Left ventricle myocardium inferior (tissue), 1 donor: ENCODE measurements at regions not wholly inside any gene's neighbourhood (a gene's known extent, or its start where the extent isn't known, plus 50 kb on each side); places are given as distances from the start of the nearest gene placed in this dataset.

Experiments used
- DNase-seq: peaks from one replicate; pipeline ENCODE4 v3.0.0-alpha.2; 2020
- H3K27ac ChIP-seq: fragments of 200-600 bp; replicated peaks from 2 replicates; pipeline ENCODE4 v1.8.0; 2021
- H3K27me3 ChIP-seq: fragments of 200-600 bp; 2 replicates; pipeline ENCODE4 v1.8.0; 2021; ENCODE audit warnings: low read depth
- H3K36me3 ChIP-seq: fragments of 200-600 bp; 2 replicates; pipeline ENCODE4 v1.8.0; 2021
- H3K4me1 ChIP-seq: fragments of 200-600 bp; 2 replicates; pipeline ENCODE4 v1.8.0; 2021
- H3K4me3 ChIP-seq: fragments of 200-600 bp; 2 replicates; pipeline ENCODE4 v1.8.0; 2021; ENCODE audit warnings: mild to moderate bottlenecking, moderate library complexity
- H3K9me3 ChIP-seq: fragments of 200-600 bp; replicated peaks from 2 replicates; pipeline ENCODE4 v1.8.0; 2021
- intact Hi-C: fragments of 100-400 bp; cut with micrococcal nuclease; formaldehyde crosslinking; loops from one replicate; pipeline ENCODE4 v1.11.0; 2022
- TF ChIP-seq, protein P1 (sequence below): fragments of 200-600 bp; IDR thresholded peaks from 2 replicates; pipeline ENCODE4 v1.8.0; 2021; ENCODE audit warnings: antibody characterized with exemption, mild to moderate bottlenecking, borderline replicate concordance
- donor health status: DM: no; HTN: yes; CAD: no; lungs with severe emphysema.

DNA sequence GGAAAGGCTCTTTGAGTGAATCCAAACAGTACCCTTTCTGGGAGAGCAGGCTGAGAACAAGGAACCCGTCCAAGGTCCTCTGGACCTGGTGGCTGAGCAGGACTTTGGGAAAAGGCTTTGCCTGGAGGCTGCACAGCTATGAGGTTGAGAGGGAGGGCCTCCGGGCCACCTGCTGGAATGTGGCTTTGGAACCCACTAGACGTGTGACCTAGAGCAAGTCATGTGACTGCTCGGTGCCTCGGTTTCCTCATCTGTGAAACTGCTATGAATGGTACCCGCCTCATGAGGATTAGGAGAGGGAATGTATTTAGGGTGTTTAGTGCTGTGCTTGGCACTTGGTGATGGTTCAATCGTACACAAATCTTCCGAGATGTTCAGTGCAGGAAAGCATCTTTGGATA is 50.4 kb downstream of the HAPSTR1 start:
- no peak overlapping the region for H3K4me3 ChIP-seq
- TF ChIP-seq, protein P1, sequence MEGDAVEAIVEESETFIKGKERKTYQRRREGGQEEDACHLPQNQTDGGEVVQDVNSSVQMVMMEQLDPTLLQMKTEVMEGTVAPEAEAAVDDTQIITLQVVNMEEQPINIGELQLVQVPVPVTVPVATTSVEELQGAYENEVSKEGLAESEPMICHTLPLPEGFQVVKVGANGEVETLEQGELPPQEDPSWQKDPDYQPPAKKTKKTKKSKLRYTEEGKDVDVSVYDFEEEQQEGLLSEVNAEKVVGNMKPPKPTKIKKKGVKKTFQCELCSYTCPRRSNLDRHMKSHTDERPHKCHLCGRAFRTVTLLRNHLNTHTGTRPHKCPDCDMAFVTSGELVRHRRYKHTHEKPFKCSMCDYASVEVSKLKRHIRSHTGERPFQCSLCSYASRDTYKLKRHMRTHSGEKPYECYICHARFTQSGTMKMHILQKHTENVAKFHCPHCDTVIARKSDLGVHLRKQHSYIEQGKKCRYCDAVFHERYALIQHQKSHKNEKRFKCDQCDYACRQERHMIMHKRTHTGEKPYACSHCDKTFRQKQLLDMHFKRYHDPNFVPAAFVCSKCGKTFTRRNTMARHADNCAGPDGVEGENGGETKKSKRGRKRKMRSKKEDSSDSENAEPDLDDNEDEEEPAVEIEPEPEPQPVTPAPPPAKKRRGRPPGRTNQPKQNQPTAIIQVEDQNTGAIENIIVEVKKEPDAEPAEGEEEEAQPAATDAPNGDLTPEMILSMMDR: no peak
- no peak for DNase-seq
- peaks cover 11% of the 10 kb centered on the region for H3K4me1 ChIP-seq
- H3K9me3 ChIP-seq: no peaks in the 10 kb centered on the region
- H3K36me3 ChIP-seq: no peaks in the 10 kb centered on the region
- intact Hi-C loops: no loop called here
- H3K27me3 ChIP-seq: no peaks in the 10 kb centered on the region
- no peak overlapping the region for H3K27ac ChIP-seq

DNA sequence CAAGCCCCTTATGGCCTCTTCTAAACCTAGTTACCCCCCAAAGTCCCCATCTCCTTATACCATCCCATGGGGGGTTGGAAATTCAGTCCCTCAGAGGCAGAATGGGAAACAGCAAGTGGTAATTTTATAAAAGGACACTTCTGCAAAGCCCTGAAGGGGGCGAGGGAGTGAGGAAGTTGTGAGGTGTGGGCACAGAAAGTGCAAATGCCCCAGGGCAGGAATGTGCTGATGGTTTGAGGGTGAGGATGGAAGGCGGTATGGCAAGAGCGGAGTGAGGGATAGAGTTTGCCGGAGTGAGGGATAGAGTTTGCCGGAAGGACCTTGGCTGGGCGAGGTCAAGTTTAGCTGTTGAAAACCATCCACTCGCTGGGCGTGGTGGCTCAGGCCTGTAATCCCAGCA is 52.7 kb downstream of the HAPSTR1 start:
- H3K4me1 ChIP-seq: peaks cover 6% of the 10 kb centered on the region
- H3K27me3 ChIP-seq: no peaks in the 10 kb centered on the region
- H3K9me3 ChIP-seq: no peaks in the 10 kb centered on the region
- no peak for DNase-seq
- TF ChIP-seq, protein P1: no peak
- no peaks in the 10 kb centered on the region for H3K36me3 ChIP-seq
- no peak overlapping the region for H3K27ac ChIP-seq
- H3K4me3 ChIP-seq: no peak overlapping the region
- intact Hi-C loops: no loop called here

DNA sequence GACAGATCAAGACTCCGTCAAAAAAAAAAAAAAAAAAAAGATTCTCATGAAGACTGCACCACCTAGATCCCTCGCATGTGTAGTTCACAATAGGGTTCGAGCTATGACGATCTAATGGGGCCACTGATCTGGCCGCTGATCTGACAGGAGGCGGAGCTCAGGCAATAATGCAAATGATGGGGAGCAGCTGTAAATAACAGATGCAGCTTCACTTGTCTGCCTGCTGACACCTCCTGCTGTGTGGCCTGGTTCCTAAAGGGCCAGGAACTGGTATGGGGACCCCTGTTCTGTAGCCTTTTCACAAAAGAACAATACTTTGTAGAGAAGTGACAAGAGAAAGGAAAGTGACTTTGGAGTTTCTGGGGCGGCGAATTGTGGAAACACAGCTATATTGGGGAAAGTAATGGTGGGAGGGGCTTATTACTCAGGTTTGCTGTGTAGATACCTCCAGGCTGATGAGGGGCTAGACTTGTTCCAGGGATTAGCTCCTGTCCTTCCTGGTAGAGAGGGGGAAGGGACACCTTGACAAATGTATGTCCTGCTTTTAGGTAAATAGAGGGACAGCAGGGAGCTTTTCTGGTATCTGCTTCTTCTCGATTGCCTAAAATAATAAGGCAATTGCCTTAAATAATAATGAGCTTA is 57.1 kb downstream of the HAPSTR1 start:
- no peak for DNase-seq
- Histone ChIP-seq H3K27ac (no peak overlapping the region), H3K9me3 (no peaks in the 10 kb centered on the region), H3K36me3 (no peaks in the 10 kb centered on the region), H3K27me3 (no peaks in the 10 kb centered on the region), H3K4me1 (no peaks in the 10 kb centered on the region), H3K4me3 (no peak overlapping the region)
- TF ChIP-seq, protein P1: no peak
- intact Hi-C loops: no loop called here

DNA sequence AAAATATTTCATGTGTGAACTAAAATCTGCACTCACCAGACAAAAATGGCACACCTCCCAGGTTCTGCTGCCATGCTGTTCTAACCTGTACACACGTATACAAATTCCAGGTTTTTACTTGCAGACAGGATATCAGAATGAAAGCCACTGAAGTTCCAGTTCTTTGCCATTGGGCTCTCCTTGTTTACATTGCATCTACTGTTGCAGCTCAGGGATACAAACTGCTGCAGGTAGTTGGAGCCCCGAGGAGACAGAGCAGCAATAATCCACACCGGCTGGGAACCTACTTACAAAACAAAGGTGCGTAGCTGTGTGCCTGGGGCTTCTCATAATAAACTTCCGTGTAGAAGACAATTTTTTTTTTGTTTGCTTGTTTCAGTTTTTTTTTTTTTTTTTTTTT is 59.6 kb downstream of the HAPSTR1 start:
- Histone ChIP-seq H3K36me3 (no peaks in the 10 kb centered on the region), H3K9me3 (no peaks in the 10 kb centered on the region), H3K4me3 (no peak overlapping the region), H3K27me3 (peaks cover 22% of the 10 kb centered on the region), H3K4me1 (no peaks in the 10 kb centered on the region), H3K27ac (no peak overlapping the region)
- intact Hi-C loops: no loop called here
- no peak for DNase-seq
- TF ChIP-seq, protein P1: no peak

DNA sequence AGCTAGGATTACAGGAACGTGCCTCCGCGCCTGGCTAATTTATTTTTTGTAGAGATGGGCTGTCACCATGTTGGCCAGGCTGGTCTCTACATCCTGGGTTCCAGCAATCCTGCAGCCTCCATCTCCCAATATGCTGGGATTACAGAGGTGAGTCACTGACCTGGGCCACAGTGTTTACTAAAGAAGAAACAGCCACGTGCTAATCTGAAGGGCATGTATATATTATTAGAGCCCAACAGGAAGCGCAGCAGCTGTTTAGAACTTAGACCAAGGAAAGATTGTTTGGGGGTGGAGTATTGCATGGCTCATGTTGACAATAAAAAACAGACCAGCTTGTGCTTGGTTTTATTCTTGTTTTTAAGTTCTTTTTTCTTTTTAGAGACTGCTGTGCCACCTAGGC is 60.2 kb downstream of the HAPSTR1 start:
- Histone ChIP-seq H3K27me3 (peaks cover 22% of the 10 kb centered on the region), H3K27ac (no peak overlapping the region), H3K9me3 (no peaks in the 10 kb centered on the region), H3K36me3 (no peaks in the 10 kb centered on the region), H3K4me3 (no peak overlapping the region), H3K4me1 (no peaks in the 10 kb centered on the region)
- TF ChIP-seq, protein P1: no peak
- no peak for DNase-seq
- intact Hi-C loops: no loop called here
